NOMO-1 treated with DMSO at 0.1 percent for 48 hours (cell line): ENCODE measurements at regions not wholly inside any gene's neighbourhood (a gene's known extent, or its start where the extent isn't known, plus 50 kb on each side); places are given as distances from the start of the nearest gene placed in this dataset.
A peak's percentile ranks its signal among the peaks of the same experiment; 100 is the strongest.
"Not testable (repeated sequence)": the region's sequence is repeated elsewhere in the genome, so short reads cannot be mapped to it uniquely, and the experiment has no call there.

Experiments
- DNase-seq: peaks from one replicate; lab custom pipeline; 2025; ENCODE audit not compliant: unreplicated experiment; lab: John Stamatoyannopoulos, UW

DNA sequence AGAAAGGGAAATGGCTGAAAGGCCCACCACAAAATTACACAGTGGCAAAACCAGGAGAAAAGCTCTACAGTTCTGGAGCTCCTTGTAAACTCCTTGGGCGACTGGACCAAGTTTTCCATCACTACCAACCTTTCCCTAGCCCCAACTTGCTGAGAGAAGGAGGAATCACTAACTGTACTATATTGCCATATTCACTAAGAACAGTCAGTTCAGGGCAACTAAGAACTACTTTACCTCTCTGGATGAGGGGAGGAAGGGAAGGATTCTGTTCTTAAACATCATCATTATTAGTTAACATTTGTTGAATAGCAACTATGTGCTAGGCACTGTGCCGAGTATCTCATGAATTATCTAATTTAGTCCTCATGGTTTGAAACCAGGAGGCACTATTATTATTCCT is 98.1 kb upstream of the SVIL start:
- no peak for DNase-seq

GRCh38 chr10:29731760-29732159 is 97.0 kb upstream of the SVIL start:
- no peak for DNase-seq

- no peak for DNase-seq
These were observed 96.2 kb upstream of the SVIL start for GRCh38 chr10:29730969-29731368.

GRCh38 chr10:29730458-29730857 is 95.7 kb upstream of the SVIL start:
- DNase-seq: no peak

DNA sequence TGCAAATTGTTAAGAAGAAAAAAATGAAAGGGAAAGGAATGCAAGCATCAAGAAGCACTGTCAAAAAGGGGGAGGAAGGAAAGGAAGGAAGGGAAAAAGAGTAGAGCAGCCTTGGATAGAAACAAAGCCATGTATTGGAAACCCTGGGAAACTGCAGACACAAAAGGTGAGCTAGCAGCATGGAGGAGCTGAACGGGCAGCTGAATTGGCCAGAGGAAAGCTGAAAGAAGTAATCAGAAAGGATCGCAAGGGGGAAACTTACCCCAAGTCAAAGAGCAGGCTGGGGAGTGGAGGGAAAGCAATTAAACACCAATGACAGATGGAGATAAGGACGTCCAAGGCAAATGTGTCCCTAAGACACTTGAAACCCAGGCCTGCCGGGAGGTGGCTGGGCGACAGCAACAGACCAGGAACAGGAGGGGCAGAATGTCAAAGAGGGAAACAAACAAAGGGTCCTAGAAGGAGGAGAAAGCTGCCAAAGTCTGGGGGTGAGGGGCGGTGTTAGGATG is 93.8 kb upstream of the SVIL start:
- DNase-seq: no peak

- DNase-seq: not testable (repeated sequence)
These were observed 91.2 kb upstream of the SVIL start for GRCh38 chr10:29725927-29726326.

GRCh38 chr10:29725133-29725720 is 90.5 kb upstream of the SVIL start:
- DNase-seq: peak; percentile 87

DNA sequence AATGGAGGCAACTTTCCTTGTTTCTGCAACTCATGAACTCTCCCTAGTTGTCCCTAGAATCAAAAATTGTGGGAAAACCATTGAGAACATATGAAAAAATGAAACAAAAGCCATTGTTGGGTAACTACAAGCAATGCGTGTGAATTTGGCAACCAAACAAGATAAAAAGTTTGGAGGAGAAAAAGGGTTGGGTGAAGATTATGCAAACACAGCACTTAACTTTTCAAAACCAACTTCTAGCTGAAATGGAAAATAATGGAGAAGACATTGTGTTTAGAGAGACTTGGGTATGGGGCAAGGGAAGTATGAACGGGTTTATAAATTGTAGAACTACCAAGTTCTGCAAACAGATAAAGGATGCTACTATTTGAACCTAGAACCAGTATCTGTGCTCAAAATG is 89.0 kb upstream of the SVIL start:
- DNase-seq: peak; percentile 26

DNA sequence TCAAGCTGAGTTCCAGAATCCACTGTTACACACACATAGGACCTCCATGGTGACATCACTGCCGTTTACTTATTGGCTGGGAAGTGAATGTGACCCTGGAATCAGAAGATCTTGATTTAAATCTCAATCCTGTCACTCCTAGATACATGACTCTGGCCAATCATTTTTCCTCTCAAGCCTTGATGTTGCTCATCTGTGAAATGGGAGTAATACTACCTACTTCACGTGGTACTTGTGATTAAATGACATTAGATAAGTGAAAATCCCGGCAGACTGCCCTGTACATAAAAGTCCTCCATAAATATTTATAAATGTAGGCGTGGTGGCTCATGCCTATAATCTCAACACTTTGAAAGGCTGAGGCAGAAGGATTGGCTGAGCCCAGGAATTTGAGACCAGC is 88.0 kb upstream of the SVIL start:
- DNase-seq: no peak

DNA sequence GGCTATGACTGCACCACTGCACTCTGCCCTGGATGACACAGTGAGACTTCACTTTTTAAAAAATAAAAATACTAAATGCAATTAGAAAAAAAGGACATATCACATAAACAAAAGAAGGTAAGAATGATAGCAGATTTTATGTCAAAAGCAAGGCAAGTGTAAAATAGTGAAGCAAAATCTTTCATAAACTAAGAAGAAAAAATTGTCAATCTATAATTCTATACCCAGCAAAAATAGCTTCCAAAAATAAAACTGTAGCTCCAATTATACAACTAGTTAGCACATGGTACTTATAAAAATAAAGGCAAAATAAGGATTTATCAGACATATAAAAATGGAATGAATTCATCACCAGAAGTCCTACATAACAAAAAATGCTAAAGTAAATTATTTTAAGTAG is 85.4 kb upstream of the SVIL start:
- DNase-seq: no peak

DNA sequence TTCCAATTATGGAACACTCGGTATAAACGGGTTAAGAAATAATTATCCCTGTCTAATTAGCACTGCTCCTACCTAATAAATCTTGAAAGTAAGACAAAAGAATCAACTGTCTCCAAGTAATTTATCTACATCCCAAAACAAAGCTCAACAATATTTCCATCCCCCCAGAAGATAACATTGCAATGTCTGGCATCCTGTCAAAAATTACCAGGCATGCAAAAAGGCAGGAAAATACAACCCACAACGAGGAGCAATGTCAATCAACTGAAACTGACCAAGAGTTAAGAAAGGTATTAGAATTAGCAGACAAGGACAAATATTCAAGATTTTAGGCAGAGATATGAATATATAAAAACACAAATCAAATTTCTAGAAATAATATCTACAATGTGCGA is 84.5 kb upstream of the SVIL start:
- DNase-seq: no peak

GRCh38 chr10:29715296-29715695 is 80.5 kb upstream of the SVIL start:
- no peak for DNase-seq

DNA sequence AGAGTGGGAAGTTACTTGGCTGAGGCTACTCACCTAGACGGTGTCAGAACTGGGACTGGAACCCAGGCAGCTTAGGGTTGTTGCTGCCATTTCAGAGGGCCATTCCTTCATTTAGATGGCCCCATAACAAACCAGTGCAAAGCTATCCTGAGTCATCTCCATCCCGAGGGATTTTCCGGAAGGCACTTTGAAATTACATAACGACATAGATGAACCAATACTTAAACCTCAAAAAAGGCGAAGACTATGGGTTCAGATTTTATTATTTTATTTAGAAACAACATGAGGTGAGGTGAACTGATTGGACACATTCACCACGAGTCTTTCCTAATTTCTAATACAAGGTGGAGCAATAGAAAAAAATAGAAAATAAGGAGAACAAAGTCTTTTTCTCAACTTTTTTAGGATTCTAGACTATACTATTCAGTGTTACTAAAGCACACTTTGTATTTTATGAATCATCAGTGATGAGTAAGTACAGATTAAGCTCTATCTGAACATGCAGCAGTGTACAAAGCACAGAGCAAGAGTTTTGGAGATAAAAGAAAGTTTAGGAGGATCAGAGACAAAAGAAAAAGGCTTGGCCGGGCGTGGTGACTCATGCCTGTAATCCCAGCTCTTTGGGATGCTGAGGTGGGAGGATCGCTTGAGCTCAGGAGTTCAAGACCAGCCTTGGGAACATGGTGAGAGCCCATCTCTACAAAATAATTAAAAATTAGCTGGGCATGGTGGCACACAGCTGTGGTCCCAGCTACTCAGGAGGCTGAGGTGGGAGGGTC is 79.5 kb upstream of the SVIL start:
- no peak for DNase-seq

GRCh38 chr10:29713450-29713849 is 78.7 kb upstream of the SVIL start:
- DNase-seq: no peak

DNA sequence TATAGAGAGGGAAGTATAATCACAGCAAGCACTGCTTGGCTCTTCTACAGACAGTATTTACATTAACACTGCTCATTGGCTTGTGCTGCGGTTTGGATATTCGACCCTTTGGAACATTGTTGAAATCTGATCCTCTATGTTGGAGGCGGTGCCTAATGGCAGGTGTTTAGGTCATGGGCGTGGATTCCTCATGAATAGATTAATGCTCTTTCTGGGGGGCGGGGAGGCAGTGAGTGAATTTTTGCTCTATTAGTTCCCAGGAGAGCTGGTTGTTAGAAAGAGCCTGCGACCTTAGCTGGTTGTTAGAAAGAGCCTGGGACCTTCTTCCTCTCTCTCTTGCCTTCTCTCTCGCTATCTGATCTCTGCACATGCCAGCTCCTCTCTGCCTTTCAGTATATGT is 77.3 kb upstream of the SVIL start:
- DNase-seq: no peak

- DNase-seq: no peak
These were observed 75.4 kb upstream of the SVIL start for GRCh38 chr10:29710128-29710527.

DNA sequence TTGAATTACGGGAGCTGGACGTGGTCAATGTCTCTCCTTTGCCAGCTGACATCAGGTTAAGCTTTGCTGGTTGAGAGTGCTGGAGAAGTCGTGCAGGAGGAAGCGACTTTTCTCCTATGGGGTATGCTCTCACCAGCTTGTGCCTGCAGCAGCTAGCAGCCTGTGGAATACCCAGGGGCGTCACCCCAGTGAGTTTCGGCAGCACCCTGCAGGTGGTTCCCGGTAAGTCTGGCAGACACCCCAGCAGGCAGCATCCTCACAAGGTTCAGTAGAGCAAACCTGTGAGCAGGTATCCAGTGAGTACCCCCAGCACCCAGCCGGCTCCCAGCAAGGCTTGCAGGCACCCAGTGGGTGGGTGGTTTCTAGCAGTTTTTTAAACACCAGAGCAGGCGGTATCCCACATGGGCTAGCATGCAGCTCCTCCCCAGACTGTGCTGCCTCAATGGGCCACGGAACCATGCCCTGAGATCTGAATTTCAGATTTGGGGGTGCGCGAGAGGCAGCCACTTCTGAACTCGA is 74.8 kb upstream of the SVIL start:
- DNase-seq: no peak

DNA sequence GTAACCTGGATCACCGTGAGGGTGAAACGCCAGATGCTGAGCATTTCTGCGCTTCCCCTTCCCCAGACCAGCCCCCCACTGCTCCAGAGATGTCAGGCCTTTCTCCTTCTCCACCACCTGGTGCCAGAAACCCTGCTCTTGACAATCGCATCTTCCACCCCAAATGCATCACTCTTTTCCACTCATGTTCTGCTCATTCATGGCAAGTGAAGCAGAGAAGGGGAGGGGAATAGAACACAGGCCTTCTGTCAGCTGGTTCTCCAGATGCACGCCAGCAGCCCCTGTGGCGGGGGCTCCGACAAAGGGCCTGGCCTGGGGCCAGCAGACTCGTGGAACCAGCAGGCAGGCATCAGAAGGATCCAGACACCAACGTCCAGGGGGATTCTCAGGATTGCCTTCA is 68.5 kb upstream of the SVIL start:
- DNase-seq: no peak

- no peak for DNase-seq
These were observed 67.7 kb upstream of the SVIL start for GRCh38 chr10:29702273-29703164.

GRCh38 chr10:29701306-29701705 is 66.5 kb upstream of the SVIL start:
- DNase-seq: no peak

DNA sequence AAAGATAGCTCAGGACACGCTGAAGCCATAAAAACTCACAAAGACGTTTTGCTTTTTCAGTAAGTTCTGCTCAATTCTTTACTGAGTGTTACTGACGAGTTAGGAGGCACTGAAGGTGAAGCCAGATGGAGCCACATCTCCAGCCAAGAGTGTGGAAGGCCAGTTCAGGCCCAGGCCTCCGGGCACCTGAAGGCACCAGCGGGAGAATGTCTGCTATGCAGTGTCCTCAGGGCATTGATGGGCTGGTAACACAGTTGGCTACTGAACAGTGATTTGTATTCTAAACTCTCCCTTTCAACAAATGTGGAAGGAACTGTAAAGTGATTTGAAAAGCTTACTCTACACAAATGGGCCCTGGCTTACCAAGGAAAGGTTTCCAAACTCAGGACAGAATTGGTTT is 64.8 kb upstream of the SVIL start:
- DNase-seq: no peak
